ENCODE measurements at regions not wholly inside any gene's neighbourhood (a gene's known extent, or its start where the extent isn't known, plus 50 kb on each side); places are given as distances from the start of the nearest gene placed in this dataset.

- TF ChIP-seq CTCF (IDR thresholded peaks at IDR 0.05; ENCODE audit: borderline replicate concordance, insufficient read depth, low read depth, low read length) = no peak
- H3K4me3 ChIP-seq (ENCODE audit: low read depth, low read length) = no peak overlapping the region
Measured at GRCh38 chr2:212906620-212907019, 244.8 kb downstream of the IKZF2 start.

GRCh38 chr2:212905640-212906201 lies 245.7 kb downstream of the IKZF2 start:
- no peak overlapping the region for H3K4me3 ChIP-seq (ENCODE audit: low read depth, low read length)
- TF ChIP-seq CTCF (IDR thresholded peaks at IDR 0.05; ENCODE audit: borderline replicate concordance, insufficient read depth, low read depth, low read length) = no peak

- no peak overlapping the region for H3K4me3 ChIP-seq (ENCODE audit: low read depth, low read length)
- TF ChIP-seq CTCF (IDR thresholded peaks at IDR 0.05; ENCODE audit: borderline replicate concordance, insufficient read depth, low read depth, low read length) = no peak
Measured at GRCh38 chr2:212904646-212905045, 246.8 kb downstream of the IKZF2 start.

GRCh38 chr2:212903413-212903812 lies 248.0 kb downstream of the IKZF2 start:
- H3K4me3 ChIP-seq (ENCODE audit: low read depth, low read length) = no peak overlapping the region

GRCh38 chr2:212902421-212902820 lies 249.0 kb downstream of the IKZF2 start:
- no peak for TF ChIP-seq CTCF (IDR thresholded peaks at IDR 0.05; ENCODE audit: borderline replicate concordance, insufficient read depth, low read depth, low read length)
- no peak overlapping the region for H3K4me3 ChIP-seq (ENCODE audit: low read depth, low read length)

More at GRCh38 chr2:212903413-212903812, 248.0 kb downstream of the IKZF2 start:
- TF ChIP-seq CTCF (IDR thresholded peaks at IDR 0.05; ENCODE audit: borderline replicate concordance, insufficient read depth, low read depth, low read length) = no peak

GRCh38 chr2:212901604-212902275 lies 249.7 kb downstream of the IKZF2 start:
- H3K4me3 ChIP-seq (ENCODE audit: low read depth, low read length) = no peak overlapping the region
- TF ChIP-seq CTCF (IDR thresholded peaks at IDR 0.05; ENCODE audit: borderline replicate concordance, insufficient read depth, low read depth, low read length) = no peak

- no peak for TF ChIP-seq CTCF (IDR thresholded peaks at IDR 0.05; ENCODE audit: borderline replicate concordance, insufficient read depth, low read depth, low read length)
- no peak overlapping the region for H3K4me3 ChIP-seq (ENCODE audit: low read depth, low read length)
Measured at GRCh38 chr2:212900715-212901114, 250.7 kb downstream of the IKZF2 start.
